Colonic mucosa (tissue), 4 donors: ENCODE measurements at regions not wholly inside any gene's neighbourhood (a gene's known extent, or its start where the extent isn't known, plus 50 kb on each side); places are given as distances from the start of the nearest gene placed in this dataset.

Experiments
- DNase-seq: peaks from one replicate; pipeline ENCODE4 v3.0.0-alpha.2; 2020
- H3K27ac ChIP-seq: fragments of 200-600 bp; one replicate; pipeline ENCODE4 v1.8.0; 2021
- H3K27me3 ChIP-seq: fragments of 200-600 bp; one replicate; pipeline ENCODE4 v1.8.0; 2021
- H3K36me3 ChIP-seq: fragments of 200-600 bp; one replicate; pipeline ENCODE4 v1.8.0; 2021
- H3K4me1 ChIP-seq: fragments of 200-600 bp; one replicate; pipeline ENCODE4 v1.8.0; 2021; ENCODE audit warnings: mild to moderate bottlenecking
- H3K4me3 ChIP-seq: fragments of 200-600 bp; one replicate; pipeline ENCODE4 v1.8.0; 2021
- H3K9ac ChIP-seq, 2 donors: one replicate each; pipeline ENCODE4 v1.7.0; 2013; ENCODE audit warnings: control low read depth in 2 of 2, low read depth in 2 of 2, low read length in 2 of 2
- H3K9me3 ChIP-seq: fragments of 200-600 bp; one replicate; pipeline ENCODE4 v1.8.0; 2021
- intact Hi-C: fragments of 100-400 bp; cut with DNase I; formaldehyde crosslinking; loops from one replicate; pipeline ENCODE4 v1.14.1; 2022
- TF ChIP-seq, protein P1 (sequence below): fragments of 200-600 bp; IDR thresholded peaks from one replicate; pipeline ENCODE4 v1.8.0; 2022; ENCODE audit warnings: antibody characterized with exemption, mild to moderate bottlenecking
- donor health status: healthy.
- donor health status: DM: no; HTN: no; CAD: no.
- donor health status: DM: no; HTN: no; CAD: no.

DNA sequence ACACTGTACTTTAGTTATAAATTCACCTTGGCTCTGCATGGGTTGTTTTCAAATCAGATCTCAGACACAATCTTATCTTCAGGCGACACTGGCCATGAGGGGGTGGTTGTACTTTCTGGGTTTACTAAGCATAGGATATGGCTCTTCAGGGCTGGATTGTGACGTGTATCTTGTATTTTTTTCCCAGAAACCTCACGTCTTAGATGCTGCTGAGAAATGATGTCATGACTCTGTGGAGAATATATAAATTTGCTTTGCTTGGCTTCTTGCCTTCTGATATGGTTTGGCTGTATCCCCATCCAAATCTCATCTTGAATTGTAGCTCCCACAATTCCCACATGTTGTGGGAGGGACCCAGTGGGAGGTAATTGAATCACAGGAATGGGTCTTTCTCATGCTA, 82.8 kb upstream of the VSTM5 start:
- no peaks in the 10 kb centered on the region for H3K36me3 ChIP-seq
- no peaks in the 10 kb centered on the region for H3K4me1 ChIP-seq
- TF ChIP-seq, protein P1, sequence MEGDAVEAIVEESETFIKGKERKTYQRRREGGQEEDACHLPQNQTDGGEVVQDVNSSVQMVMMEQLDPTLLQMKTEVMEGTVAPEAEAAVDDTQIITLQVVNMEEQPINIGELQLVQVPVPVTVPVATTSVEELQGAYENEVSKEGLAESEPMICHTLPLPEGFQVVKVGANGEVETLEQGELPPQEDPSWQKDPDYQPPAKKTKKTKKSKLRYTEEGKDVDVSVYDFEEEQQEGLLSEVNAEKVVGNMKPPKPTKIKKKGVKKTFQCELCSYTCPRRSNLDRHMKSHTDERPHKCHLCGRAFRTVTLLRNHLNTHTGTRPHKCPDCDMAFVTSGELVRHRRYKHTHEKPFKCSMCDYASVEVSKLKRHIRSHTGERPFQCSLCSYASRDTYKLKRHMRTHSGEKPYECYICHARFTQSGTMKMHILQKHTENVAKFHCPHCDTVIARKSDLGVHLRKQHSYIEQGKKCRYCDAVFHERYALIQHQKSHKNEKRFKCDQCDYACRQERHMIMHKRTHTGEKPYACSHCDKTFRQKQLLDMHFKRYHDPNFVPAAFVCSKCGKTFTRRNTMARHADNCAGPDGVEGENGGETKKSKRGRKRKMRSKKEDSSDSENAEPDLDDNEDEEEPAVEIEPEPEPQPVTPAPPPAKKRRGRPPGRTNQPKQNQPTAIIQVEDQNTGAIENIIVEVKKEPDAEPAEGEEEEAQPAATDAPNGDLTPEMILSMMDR, result no peak
- no peak for DNase-seq
- intact Hi-C loops, result no loop called here
- H3K27ac ChIP-seq, result no peak overlapping the region
- H3K4me3 ChIP-seq, result no peak overlapping the region
- no peaks in the 10 kb centered on the region for H3K9me3 ChIP-seq
- no peaks in the 10 kb centered on the region for H3K27me3 ChIP-seq
- no peak overlapping the region for H3K9ac ChIP-seq

DNA sequence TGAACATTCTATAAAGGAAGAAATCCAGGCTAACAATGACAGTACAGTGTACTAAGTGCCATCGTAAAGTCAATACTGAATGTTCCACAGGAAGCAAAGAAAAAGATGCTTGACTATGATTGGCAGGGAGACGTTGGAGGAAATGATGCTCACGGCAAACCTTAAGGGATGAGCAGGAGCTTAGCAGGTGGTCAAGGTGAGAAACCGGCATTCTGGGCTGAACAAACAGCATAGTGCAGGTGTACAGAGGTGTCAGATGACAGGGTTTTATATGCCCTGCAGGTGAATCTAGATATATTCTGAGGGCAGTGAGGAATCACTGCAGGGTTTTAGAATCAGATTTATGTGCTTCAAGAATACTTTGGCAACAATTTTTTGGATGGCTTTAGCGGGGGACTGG, 85.3 kb upstream of the HEPHL1 start:
- H3K36me3 ChIP-seq, result no peaks in the 10 kb centered on the region
- no peaks in the 10 kb centered on the region for H3K27me3 ChIP-seq
- DNase-seq, result no peak
- TF ChIP-seq, protein P1, result no peak
- H3K4me1 ChIP-seq, result no peaks in the 10 kb centered on the region
- H3K4me3 ChIP-seq, result no peak overlapping the region
- intact Hi-C loops, result no loop called here
- no peak overlapping the region for H3K9ac ChIP-seq
- no peaks in the 10 kb centered on the region for H3K9me3 ChIP-seq
- no peak overlapping the region for H3K27ac ChIP-seq

DNA sequence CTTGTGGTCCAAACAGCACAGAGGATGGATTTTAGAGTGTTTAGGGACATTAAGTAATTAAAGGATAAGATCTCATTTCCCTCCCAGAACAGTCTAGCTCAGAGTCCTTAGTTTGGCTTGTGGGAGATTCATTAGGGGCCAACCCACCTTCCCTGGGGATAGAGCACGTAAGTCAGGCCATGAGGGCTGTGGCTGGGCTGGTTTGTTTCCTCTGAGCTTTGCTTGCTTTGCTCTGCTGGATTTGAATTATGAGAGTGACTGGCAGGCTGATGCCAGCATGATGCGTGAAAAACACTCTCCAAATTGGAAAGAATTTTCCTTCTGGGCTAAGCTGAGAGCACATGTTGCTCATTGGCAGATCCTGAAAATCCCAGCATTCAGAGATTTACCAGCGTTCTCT, 84.7 kb upstream of the HEPHL1 start:
- Histone ChIP-seq H3K36me3 (no peaks in the 10 kb centered on the region), H3K4me3 (no peak overlapping the region), H3K4me1 (no peaks in the 10 kb centered on the region), H3K9me3 (no peaks in the 10 kb centered on the region), H3K9ac (no peak overlapping the region), H3K27me3 (no peaks in the 10 kb centered on the region), H3K27ac (no peak overlapping the region)
- TF ChIP-seq, protein P1, result no peak
- intact Hi-C loops, result no loop called here
- no peak for DNase-seq

DNA sequence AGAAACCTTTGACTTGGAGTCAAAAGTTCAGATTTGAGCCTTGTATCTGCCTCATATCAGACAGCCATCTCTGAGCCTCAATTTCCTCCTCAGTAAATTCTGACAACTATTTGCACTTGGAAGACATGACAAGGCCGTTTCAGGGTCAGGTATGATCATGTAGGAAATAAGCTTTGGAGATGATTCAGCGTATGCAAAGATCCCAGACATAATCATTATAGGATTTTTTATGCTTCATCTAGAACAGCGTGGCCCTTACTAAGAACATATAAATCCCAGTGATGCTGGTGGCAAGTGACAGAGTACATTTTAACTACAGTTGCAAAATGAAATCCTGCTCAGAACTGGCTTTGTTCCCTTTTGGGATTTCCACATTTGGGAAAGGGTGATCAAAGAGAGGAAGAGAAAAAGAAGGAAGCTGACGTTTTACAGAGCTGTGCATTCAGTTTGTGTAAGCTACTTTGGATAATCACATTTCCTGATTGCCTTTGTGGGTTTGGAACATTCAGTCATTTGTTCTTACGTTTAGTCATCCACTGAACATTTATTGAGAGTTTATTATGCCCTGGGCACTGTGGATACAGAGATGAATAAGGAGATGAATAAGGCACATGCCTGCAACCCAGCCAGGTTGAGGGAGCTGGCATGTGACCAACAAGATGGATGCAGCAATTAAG, 81.9 kb upstream of the HEPHL1 start:
- Histone ChIP-seq H3K4me1 (no peaks in the 10 kb centered on the region), H3K4me3 (no peak overlapping the region), H3K9me3 (no peaks in the 10 kb centered on the region), H3K27me3 (no peaks in the 10 kb centered on the region), H3K36me3 (no peaks in the 10 kb centered on the region), H3K9ac (no peak overlapping the region), H3K27ac (no peak overlapping the region)
- TF ChIP-seq, protein P1, result no peak
- intact Hi-C loops, result no loop called here
- no peak for DNase-seq

DNA sequence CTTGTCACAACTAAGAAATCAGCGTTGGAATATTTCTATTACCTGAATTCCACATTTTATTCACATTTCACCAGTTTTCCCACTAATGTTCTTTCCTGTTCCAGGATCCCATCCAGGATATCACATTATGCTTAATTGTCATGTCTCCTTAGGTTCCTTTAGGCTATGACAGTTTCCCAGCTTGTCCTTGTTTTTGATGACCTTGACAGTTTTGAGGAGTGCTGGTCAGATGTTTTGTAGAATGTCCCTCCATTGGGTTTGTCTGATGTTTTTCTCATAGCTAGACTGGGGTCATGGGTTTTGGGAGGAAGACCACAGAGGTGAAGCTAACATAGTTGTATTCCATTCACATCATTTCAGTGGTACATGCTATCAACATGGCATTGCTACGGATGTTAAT, 80.8 kb upstream of the HEPHL1 start:
- Histone ChIP-seq H3K9me3 (no peaks in the 10 kb centered on the region), H3K36me3 (no peaks in the 10 kb centered on the region), H3K4me3 (no peak overlapping the region), H3K27ac (no peak overlapping the region), H3K9ac (no peak overlapping the region), H3K27me3 (no peaks in the 10 kb centered on the region), H3K4me1 (no peaks in the 10 kb centered on the region)
- intact Hi-C loops, result no loop called here
- TF ChIP-seq, protein P1, result no peak
- no peak for DNase-seq
